Lower leg skin (tissue), 4 donors: ENCODE measurements at regions not wholly inside any gene's neighbourhood (a gene's known extent, or its start where the extent isn't known, plus 50 kb on each side); places are given as distances from the start of the nearest gene placed in this dataset.

Experiments used
- DNase-seq, 2 donors: peaks; one replicate each; pipeline ENCODE4 v3.0.0-alpha.2; 2019; ENCODE audit warnings: low spot score in 2 of 2
- H3K4me3 ChIP-seq: fragments of 200-600 bp; sonication (generic); 2 replicates; pipeline ENCODE4 v1.5.1; 2017; ENCODE audit warnings: mild to moderate bottlenecking, low read depth; ENCODE audit not compliant: poor library complexity, severe bottlenecking
- CTCF ChIP-seq, 3 donors: fragments of 450-650 bp; IDR thresholded peaks; one replicate each; pipeline ENCODE4 v1.5.1; 2016; ENCODE audit warnings: antibody characterized with exemption in 3 of 3, mild to moderate bottlenecking in 3 of 3, moderate library complexity in 2 of 3
- POLR2A ChIP-seq, 2 donors: fragments of 450-650 bp; IDR thresholded peaks; one replicate each; pipeline ENCODE4 v1.6.1; 2016 to 2017; ENCODE audit warnings: antibody characterized with exemption in 2 of 2, mild to moderate bottlenecking in 1 of 2, moderate library complexity in 1 of 2
- WGBS, 2 donors: methylation state at CpG; one replicate each; pipeline ENCODE4 v1.1.5; 2018; 5-methylcytosine and 5-hydroxymethylcytosine counted together
- intact Hi-C: fragments of 100-400 bp; cut with DNase I; formaldehyde crosslinking; loops from one replicate; pipeline ENCODE4 v1.15.0; 2023; ENCODE audit warnings: low total_unique reads

DNA sequence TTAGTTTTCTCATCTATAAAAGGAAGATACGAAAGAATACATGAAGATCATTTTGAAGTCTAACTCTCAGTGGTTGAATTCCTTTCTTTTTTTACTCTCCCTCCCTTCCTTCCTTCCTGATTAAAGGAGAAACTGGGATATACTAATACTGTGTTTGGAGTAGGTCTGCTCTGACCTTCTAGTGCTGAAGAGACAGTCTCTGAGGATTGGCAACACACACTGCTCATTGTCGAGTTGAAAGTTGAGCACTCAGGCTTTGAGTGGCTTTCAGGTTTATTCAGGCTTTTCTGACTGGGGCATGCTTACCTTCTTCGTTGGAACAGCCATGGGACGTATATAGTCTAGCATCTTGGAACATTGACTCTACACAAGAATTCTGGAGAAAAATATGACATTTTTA lies 86.9 kb upstream of the RPS23 start:
- H3K4me3 ChIP-seq = no peak overlapping the region
- 88% methylated on average over 4 of the region's 4 CpGs for WGBS, 2 donors
- DNase-seq = no peak
- intact Hi-C loops = no loop called here
- no peak for TF ChIP-seq CTCF (IDR thresholded peaks at IDR 0.05)

DNA sequence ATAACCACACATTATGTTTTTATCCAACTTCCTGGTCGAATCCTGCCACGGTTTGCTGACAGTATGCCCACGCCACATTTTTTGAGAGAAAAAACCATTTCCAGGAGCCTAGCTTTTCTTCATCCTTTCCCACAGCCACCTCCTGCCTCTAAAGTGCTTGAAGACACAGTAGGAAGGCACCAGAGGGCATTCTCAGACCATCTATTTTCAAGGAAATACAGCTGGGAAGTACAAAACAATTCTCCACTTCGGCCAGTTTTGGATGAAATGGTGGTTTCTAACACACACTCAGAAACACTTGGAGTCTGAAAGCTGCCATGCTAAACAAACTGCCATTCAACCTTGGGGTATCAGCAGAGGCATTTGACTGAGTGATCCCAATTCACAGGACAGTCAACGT lies 86.3 kb upstream of the RPS23 start:
- 51 to 60% methylated on average over 5 of the region's 5 CpGs for WGBS, 2 donors
- TF ChIP-seq POLR2A (IDR thresholded peaks at IDR 0.05) (no peak), CTCF (IDR thresholded peaks at IDR 0.05) (no peak)
- H3K4me3 ChIP-seq = no peak overlapping the region
- intact Hi-C loops = no loop called here
- no peak for DNase-seq

DNA sequence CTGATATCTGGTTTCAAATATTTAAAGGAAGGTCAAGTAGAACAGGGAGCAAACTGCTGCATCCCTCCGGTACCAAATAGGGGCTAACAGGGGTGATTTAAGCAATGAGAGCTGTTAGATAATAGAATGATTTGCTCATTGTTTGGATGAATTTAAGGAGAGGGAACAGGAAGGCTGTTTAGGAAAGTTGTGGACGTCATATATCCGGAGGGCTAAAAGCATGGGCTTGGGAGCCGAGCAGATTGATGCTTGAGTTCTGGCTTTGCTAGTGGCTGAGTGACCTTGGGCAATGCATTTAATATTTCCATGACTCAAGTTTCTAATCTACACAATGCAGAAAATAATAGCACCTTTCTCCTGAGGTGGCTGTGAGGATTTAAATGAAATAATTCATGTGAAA lies 85.4 kb upstream of the RPS23 start:
- no peak for DNase-seq
- WGBS, 2 donors = 85 to 91% methylated on average over 4 of the region's 4 CpGs
- TF ChIP-seq CTCF (IDR thresholded peaks at IDR 0.05) (no peak), POLR2A (IDR thresholded peaks at IDR 0.05) (no peak)
- intact Hi-C loops = no loop called here
- H3K4me3 ChIP-seq = no peak overlapping the region

- no peak overlapping the region for H3K4me3 ChIP-seq
- intact Hi-C loops = no loop called here
- WGBS, 2 donors = 68 to 75% methylated on average over 6 of the region's 6 CpGs
- TF ChIP-seq POLR2A (IDR thresholded peaks at IDR 0.05) = no peak
- TF ChIP-seq CTCF (IDR thresholded peaks at IDR 0.05) = no peak
- DNase-seq = no peak
These were observed 84.5 kb upstream of the RPS23 start for GRCh38 chr5:82362636-82363035.

DNA sequence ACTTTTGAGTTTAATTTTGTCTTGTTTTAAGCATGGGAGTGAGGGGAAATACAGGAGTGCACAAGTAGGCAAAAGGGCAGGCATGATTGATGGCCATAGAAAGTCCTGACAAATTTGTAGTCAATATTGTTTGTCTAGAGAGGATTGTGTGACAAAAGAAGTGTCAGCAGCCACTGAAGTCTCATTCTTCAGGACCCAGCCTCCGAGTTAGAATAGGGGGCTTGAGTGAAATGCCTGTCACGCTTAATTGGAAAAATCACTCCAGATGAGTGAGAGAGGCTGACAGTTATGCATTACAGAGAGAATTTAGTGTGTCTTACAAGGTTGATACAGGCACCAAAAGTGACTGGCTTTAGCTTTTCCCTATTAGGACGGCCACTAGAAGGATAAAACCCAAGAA lies 81.9 kb upstream of the RPS23 start:
- WGBS, 2 donors = 83 to 92% methylated on average over 3 of the region's 3 CpGs
- intact Hi-C loops = no loop called here
- H3K4me3 ChIP-seq = no peak overlapping the region
- TF ChIP-seq CTCF (IDR thresholded peaks at IDR 0.05) (no peak), POLR2A (IDR thresholded peaks at IDR 0.05) (no peak)
- no peak for DNase-seq

- WGBS, 2 donors = 55% methylated on average over 3 of the region's 3 CpGs
- TF ChIP-seq POLR2A (IDR thresholded peaks at IDR 0.05) = no peak
- no peak for TF ChIP-seq CTCF (IDR thresholded peaks at IDR 0.05)
- intact Hi-C loops = no loop called here
- no peak for DNase-seq
- H3K4me3 ChIP-seq = no peak overlapping the region
These were observed 81.1 kb upstream of the RPS23 start for GRCh38 chr5:82359272-82359671.
